HEK293 (cell line): ENCODE measurements at regions not wholly inside any gene's neighbourhood (a gene's known extent, or its start where the extent isn't known, plus 50 kb on each side); places are given as distances from the start of the nearest gene placed in this dataset.
A peak's percentile ranks its signal among the peaks of the same experiment; 100 is the strongest.

Source experiments
- CTCF ChIA-PET: fragments of 350-600 bp; formaldehyde crosslinking; extraction: SDS; loops from one replicate; lab custom pipeline; 2021; ENCODE audit warnings: antibody characterized with exemption; lab: Yijun Ruan, JAX
- POLR2A ChIA-PET: fragments of 300-600 bp; formaldehyde crosslinking; extraction: SDS; loops from one replicate; lab custom pipeline; 2020; ENCODE audit warnings: antibody characterized with exemption, inconsistent platforms; lab: Yijun Ruan, JAX
- H3K27ac ChIP-seq: fragments of 200-500 bp; sonication (Bioruptor generic); 2 replicates; pipeline ENCODE4 v1.5.1; 2014; ENCODE audit warnings: low read depth, low read length, control low read depth, inconsistent platforms; ENCODE audit errors: extremely low read depth
- H3K36me3 ChIP-seq, 2 experiments: fragments of 200-500 bp in 1 of 2; sonication (Bioruptor generic) in 1 of 2; 1 replicate in 1 of 2; 2 replicates in 1 of 2; pipeline ENCODE4 v1.5.1; 2014 to 2017; ENCODE audit warnings: inconsistent platforms in 2 of 2, low read length in 2 of 2; ENCODE audit not compliant: control insufficient read depth in 2 of 2, insufficient read depth in 1 of 2
- H3K4me1 ChIP-seq: fragments of 200-500 bp; sonication (Bioruptor generic); 2 replicates; pipeline ENCODE4 v1.5.1; 2014; ENCODE audit warnings: mild to moderate bottlenecking, low read length, inconsistent platforms; ENCODE audit not compliant: control insufficient read depth, insufficient read depth
- H3K4me3 ChIP-seq: 2 replicates; pipeline ENCODE4 v1.5.1; 2011; ENCODE audit warnings: low read depth, mild to moderate bottlenecking, control low read depth, low read length, moderate library complexity
- H3K9me3 ChIP-seq: fragments of 200-500 bp; sonication (Bioruptor generic); 2 replicates; pipeline ENCODE4 v1.5.1; 2014; ENCODE audit warnings: low read depth, low read length, inconsistent platforms; ENCODE audit not compliant: control insufficient read depth, insufficient read depth
- BCL11B ChIP-seq: fragments of 450-650 bp; formaldehyde crosslinking; IDR thresholded peaks from 2 replicates; pipeline ENCODE4 v1.5.1; 2016; ENCODE audit warnings: low read depth, missing biosample characterization, missing genetic modification characterization
- CTCF ChIP-seq: fragments of 450-650 bp; formaldehyde crosslinking; IDR thresholded peaks from 2 replicates; pipeline ENCODE4 v1.5.1; 2016; ENCODE audit warnings: missing biosample characterization, missing genetic modification characterization
- FEZF1 ChIP-seq: fragments of 450-650 bp; formaldehyde crosslinking; IDR thresholded peaks from 2 replicates; pipeline ENCODE4 v1.5.1; 2016; ENCODE audit warnings: missing biosample characterization, missing genetic modification characterization
- GLIS1 ChIP-seq: fragments of 450-650 bp; formaldehyde crosslinking; IDR thresholded peaks from 2 replicates; pipeline ENCODE4 v1.5.1; 2016; ENCODE audit warnings: missing biosample characterization, missing genetic modification characterization
- OSR2 ChIP-seq: fragments of 450-650 bp; formaldehyde crosslinking; IDR thresholded peaks from 2 replicates; pipeline ENCODE4 v1.5.1; 2016; ENCODE audit warnings: missing biosample characterization, missing genetic modification characterization
- SETDB1 ChIP-seq: IDR thresholded peaks from one replicate; pipeline ENCODE4 v1.6.1; 2017; ENCODE audit warnings: mild to moderate bottlenecking, low read length, moderate library complexity, mixed read lengths; ENCODE audit not compliant: insufficient read length
- SP2 ChIP-seq: fragments of 450-650 bp; formaldehyde crosslinking; IDR thresholded peaks from 2 replicates; pipeline ENCODE4 v1.5.1; 2016; ENCODE audit warnings: missing biosample characterization, missing genetic modification characterization
- TRIM28 ChIP-seq: IDR thresholded peaks from 2 replicates; pipeline ENCODE4 v1.6.1; 2011; ENCODE audit warnings: low read length, control low read depth, borderline replicate concordance
- YY1 ChIP-seq: fragments of 450-650 bp; formaldehyde crosslinking; IDR thresholded peaks from 2 replicates; pipeline ENCODE4 v1.5.1; 2018; ENCODE audit warnings: missing biosample characterization, missing genetic modification characterization
- ZBTB11 ChIP-seq: fragments of 450-650 bp; formaldehyde crosslinking; conservative IDR thresholded peaks from 2 replicates; pipeline ENCODE4 v1.5.1; 2016; ENCODE audit warnings: low read depth, missing biosample characterization, missing genetic modification characterization
- ZBTB6 ChIP-seq: fragments of 450-650 bp; formaldehyde crosslinking; IDR thresholded peaks from 2 replicates; pipeline ENCODE4 v1.5.1; 2017; ENCODE audit warnings: missing biosample characterization, missing genetic modification characterization
- ZBTB8A ChIP-seq: fragments of 450-650 bp; formaldehyde crosslinking; IDR thresholded peaks from 2 replicates; pipeline ENCODE4 v1.5.1; 2016; ENCODE audit warnings: missing biosample characterization, missing genetic modification characterization
- ZIC2 ChIP-seq: fragments of 450-650 bp; formaldehyde crosslinking; IDR thresholded peaks from 2 replicates; pipeline ENCODE4 v1.5.1; 2016; ENCODE audit warnings: missing biosample characterization, missing genetic modification characterization
- ZNF155 ChIP-seq: fragments of 450-650 bp; formaldehyde crosslinking; IDR thresholded peaks from 2 replicates; pipeline ENCODE4 v1.5.1; 2016; ENCODE audit warnings: missing biosample characterization, missing genetic modification characterization
- ZNF335 ChIP-seq: fragments of 450-650 bp; formaldehyde crosslinking; conservative IDR thresholded peaks from 2 replicates; pipeline ENCODE4 v1.5.1; 2016; ENCODE audit warnings: missing biosample characterization, missing genetic modification characterization
- ZNF341 ChIP-seq: fragments of 450-650 bp; formaldehyde crosslinking; IDR thresholded peaks from 2 replicates; pipeline ENCODE4; 2016; ENCODE audit warnings: low read depth, missing biosample characterization, missing genetic modification characterization
- ZNF362 ChIP-seq: fragments of 450-650 bp; formaldehyde crosslinking; IDR thresholded peaks from 2 replicates; pipeline ENCODE4 v1.5.1; 2016; ENCODE audit warnings: missing biosample characterization, missing genetic modification characterization
- ZNF394 ChIP-seq: fragments of 450-650 bp; formaldehyde crosslinking; IDR thresholded peaks from 2 replicates; pipeline ENCODE4 v1.5.1; 2016; ENCODE audit warnings: missing biosample characterization, missing genetic modification characterization, mild to moderate bottlenecking, moderate library complexity, borderline replicate concordance
- ZNF501 ChIP-seq: fragments of 450-650 bp; formaldehyde crosslinking; IDR thresholded peaks from 2 replicates; pipeline ENCODE4 v1.5.1; 2016; ENCODE audit warnings: missing biosample characterization, missing genetic modification characterization
- ZNF510 ChIP-seq: fragments of 450-650 bp; formaldehyde crosslinking; IDR thresholded peaks from 2 replicates; pipeline ENCODE4 v1.5.1; 2018; ENCODE audit warnings: mild to moderate bottlenecking, missing genetic modification characterization, missing biosample characterization; ENCODE audit not compliant: insufficient replicate concordance
- ZNF561 ChIP-seq: fragments of 450-650 bp; IDR thresholded peaks from 2 replicates; pipeline ENCODE4 v1.5.1; 2018; ENCODE audit warnings: missing biosample characterization, missing genetic modification characterization, borderline replicate concordance
- ZNF610 ChIP-seq: fragments of 450-650 bp; formaldehyde crosslinking; IDR thresholded peaks from 2 replicates; pipeline ENCODE4 v1.5.1; 2016; ENCODE audit warnings: missing biosample characterization, missing genetic modification characterization, borderline replicate concordance
- ZNF624 ChIP-seq: fragments of 450-650 bp; formaldehyde crosslinking; IDR thresholded peaks from 2 replicates; pipeline ENCODE4 v1.5.1; 2017; ENCODE audit warnings: missing biosample characterization, missing genetic modification characterization
- ZNF645 ChIP-seq: fragments of 450-650 bp; formaldehyde crosslinking; IDR thresholded peaks from 2 replicates; pipeline ENCODE4; 2016; ENCODE audit warnings: missing biosample characterization, missing genetic modification characterization
- ZNF664 ChIP-seq: fragments of 450-650 bp; formaldehyde crosslinking; IDR thresholded peaks from 2 replicates; pipeline ENCODE4 v1.5.1; 2016; ENCODE audit warnings: missing biosample characterization, missing genetic modification characterization
- ZNF677 ChIP-seq: fragments of 450-650 bp; IDR thresholded peaks from 2 replicates; pipeline ENCODE4 v1.5.0; 2018; ENCODE audit warnings: missing biosample characterization, mild to moderate bottlenecking, missing genetic modification characterization, moderate library complexity
- ZNF707 ChIP-seq: fragments of 450-650 bp; formaldehyde crosslinking; IDR thresholded peaks from 2 replicates; pipeline ENCODE4 v1.5.1; 2016; ENCODE audit warnings: missing biosample characterization, missing genetic modification characterization
- ZNF791 ChIP-seq: fragments of 450-650 bp; formaldehyde crosslinking; IDR thresholded peaks from 2 replicates; pipeline ENCODE4 v1.5.1; 2016; ENCODE audit warnings: missing biosample characterization, missing genetic modification characterization
- ZNF830 ChIP-seq: fragments of 450-650 bp; IDR thresholded peaks from 2 replicates; pipeline ENCODE4 v1.5.0; 2018; ENCODE audit warnings: missing biosample characterization, missing genetic modification characterization, low read depth, mild to moderate bottlenecking, moderate library complexity
- ZNF843 ChIP-seq: fragments of 450-650 bp; formaldehyde crosslinking; IDR thresholded peaks from 2 replicates; pipeline ENCODE4 v1.5.1; 2016; ENCODE audit warnings: missing biosample characterization, missing genetic modification characterization

- CTCF ChIA-PET: interaction anchor here (1.0 kb wide), 1 partner anchor 22 kb away, joined by 4 read pairs; no protein-coding TSS in a partner anchor
- H3K27ac ChIP-seq: no peak overlapping the region
- no peak for TF ChIP-seq YY1 (tag by site-specific recombination)
- 0 out of 2 replicates have a peak, but pooled peaks have one; percentile 10 for TF ChIP-seq OSR2
- TF ChIP-seq ZNF791 (tag by site-specific recombination): no peak
- TF ChIP-seq ZNF561 (tag by site-specific recombination): 0 out of 2 replicates have a peak, but pooled peaks have one; percentile 23
- no peak for TF ChIP-seq ZNF645 (tag by site-specific recombination)
- TF ChIP-seq ZNF707 (tag by site-specific recombination): no peak
- no peak for TF ChIP-seq ZNF624 (tag by site-specific recombination)
- peak; percentile 67 for TF ChIP-seq GLIS1 (tag by site-specific recombination)
- no peak for TF ChIP-seq ZNF155 (tag by site-specific recombination)
- TF ChIP-seq ZNF394 (tag by site-specific recombination): no peak
- no peak for TF ChIP-seq ZBTB11 (tag by site-specific recombination)
- no peak for TF ChIP-seq ZNF677 (tag by site-specific recombination)
- peak; percentile 68 for TF ChIP-seq CTCF
- no peak for TF ChIP-seq ZNF830 (tag by site-specific recombination)
- peak; percentile 68; the same call in 1 of the 2 replicates for TF ChIP-seq TRIM28
- TF ChIP-seq FEZF1: 0 out of 2 replicates have a peak, but pooled peaks have one; percentile 23
- peak; percentile 67 for TF ChIP-seq ZNF341 (tag by site-specific recombination)
- TF ChIP-seq ZIC2 (tag by site-specific recombination): peak; percentile 56; the same call in 1 of the 2 replicates
- peak; percentile 95 for TF ChIP-seq ZNF664 (tag by site-specific recombination)
- no peak for TF ChIP-seq ZNF362 (tag by site-specific recombination)
- no peak for TF ChIP-seq ZNF843 (tag by site-specific recombination)
- no peak for TF ChIP-seq SETDB1
- no peak for TF ChIP-seq ZBTB6 (tag by site-specific recombination)
- TF ChIP-seq ZNF610 (tag by site-specific recombination): no peak
- TF ChIP-seq BCL11B (tag by site-specific recombination): no peak
- no peak for TF ChIP-seq ZNF501 (tag by site-specific recombination)
- no peak for TF ChIP-seq SP2 (tag by site-specific recombination)
- peak; percentile 66 for TF ChIP-seq ZBTB8A (tag by site-specific recombination)
- no peak for TF ChIP-seq ZNF510 (tag by site-specific recombination)
- TF ChIP-seq ZNF335: peak; percentile 83
Observed at GRCh38 chr6:87968435-87969278, 79.0 kb upstream of the SPACA1 start.

More at GRCh38 chr6:87968435-87969278, 79.0 kb upstream of the SPACA1 start:
- Histone ChIP-seq H3K36me3 (no peaks in the 10 kb centered on the region), H3K4me1 (peaks cover 4% of the 10 kb centered on the region; the same call in 1 of the 2 replicates), H3K4me3 (peak overlapping the region; percentile 37), H3K9me3 (no peaks in the 10 kb centered on the region)
- POLR2A ChIA-PET: no interaction called here
